WTC11 (cell line): ENCODE measurements at regions not wholly inside any gene's neighbourhood (a gene's known extent, or its start where the extent isn't known, plus 50 kb on each side); places are given as distances from the start of the nearest gene placed in this dataset.

Experiments used
- ATAC-seq: fragments of 200-7000 bp; cut with Tn5 transposase; 2 replicates; pipeline ENCODE4 v1.10.0; 2021; ENCODE audit warnings: mild to moderate bottlenecking, moderate library complexity
- CTCF ChIA-PET: fragments of 300-600 bp; sonication (Branson Sonifier 250); formaldehyde crosslinking; loops from one replicate; lab custom pipeline; 2021; ENCODE audit warnings: antibody characterized with exemption; lab: Charles Lee
- POLR2A ChIA-PET: fragments of 350-600 bp; sonication (Branson Sonifier 250); formaldehyde crosslinking; loops from one replicate; lab custom pipeline; 2021; ENCODE audit warnings: antibody characterized with exemption; lab: Charles Lee
- DNase-seq: peaks from one replicate; pipeline ENCODE4 v3.0.0; 2021; ENCODE audit warnings: low spot score
- H3K27ac Mint-ChIP-seq: 2 replicates; pipeline ENCODE4 v1.8.0; 2021; ENCODE audit warnings: mixed read lengths
- H3K27me3 Mint-ChIP-seq: 2 replicates; pipeline ENCODE4 v1.8.0; 2021; ENCODE audit warnings: low read depth, mild to moderate bottlenecking, moderate library complexity, mixed read lengths
- H3K36me3 Mint-ChIP-seq: 2 replicates; pipeline ENCODE4 v1.8.0; 2021; ENCODE audit warnings: mixed read lengths
- H3K4me1 Mint-ChIP-seq: 2 replicates; pipeline ENCODE4 v1.8.0; 2022; ENCODE audit warnings: mixed read lengths
- H3K4me3 Mint-ChIP-seq: 2 replicates; pipeline ENCODE4 v1.8.0; 2021; ENCODE audit warnings: mild to moderate bottlenecking, moderate library complexity, mixed read lengths
- H3K9me3 Mint-ChIP-seq: 2 replicates; pipeline ENCODE4 v1.8.0; 2021; ENCODE audit warnings: mixed read lengths
- ATF1 ChIP-seq: sonication (generic); formaldehyde crosslinking; IDR thresholded peaks from 2 replicates; pipeline ENCODE4 v1.8.1; 2023; ENCODE audit warnings: mild to moderate bottlenecking, moderate library complexity, missing genetic modification reagents
- CBFB ChIP-seq: sonication (generic); formaldehyde crosslinking; IDR thresholded peaks from 2 replicates; pipeline ENCODE4 v1.8.1; 2022; ENCODE audit warnings: mild to moderate bottlenecking, low read depth, missing genetic modification reagents
- CREB1 ChIP-seq: sonication (generic); formaldehyde crosslinking; IDR thresholded peaks from 2 replicates; pipeline ENCODE4 v1.8.0; 2023; ENCODE audit warnings: mild to moderate bottlenecking, missing genetic modification reagents
- ELF4 ChIP-seq: sonication (generic); formaldehyde crosslinking; IDR thresholded peaks from 2 replicates; pipeline ENCODE4 v1.8.1; 2022; ENCODE audit warnings: low read depth, mild to moderate bottlenecking, moderate library complexity, missing genetic modification reagents
- FOXJ3 ChIP-seq: sonication (generic); formaldehyde crosslinking; IDR thresholded peaks from 2 replicates; pipeline ENCODE4 v1.9.0; 2021; ENCODE audit warnings: missing genetic modification reagents, mild to moderate bottlenecking, borderline replicate concordance
- GABPB1 ChIP-seq: sonication (generic); formaldehyde crosslinking; IDR thresholded peaks from 2 replicates; pipeline ENCODE4 v1.8.1; 2023; ENCODE audit warnings: mild to moderate bottlenecking, missing genetic modification reagents
- IRF2 ChIP-seq: sonication (generic); formaldehyde crosslinking; IDR thresholded peaks from 2 replicates; pipeline ENCODE4 v1.8.0; 2022; ENCODE audit warnings: low read depth, missing genetic modification reagents, borderline replicate concordance
- MAX ChIP-seq: sonication (generic); formaldehyde crosslinking; IDR thresholded peaks from 2 replicates; pipeline ENCODE4 v1.8.0; 2022; ENCODE audit warnings: mild to moderate bottlenecking, missing genetic modification reagents
- NFATC4 ChIP-seq: fragments of 250-450 bp; sonication (Bioruptor Pico); IDR thresholded peaks from 2 replicates; pipeline ENCODE4 v1.9.0; 2021; ENCODE audit warnings: mild to moderate bottlenecking
- NFYB ChIP-seq: sonication (generic); formaldehyde crosslinking; conservative IDR thresholded peaks from 2 replicates; pipeline ENCODE4 v1.8.0; 2022; ENCODE audit warnings: low read depth, missing genetic modification reagents
- PRDM15 ChIP-seq: sonication (generic); formaldehyde crosslinking; IDR thresholded peaks from 2 replicates; pipeline ENCODE4 v1.8.0; 2022; ENCODE audit warnings: missing genetic modification reagents
- RORB ChIP-seq: fragments of 250-450 bp; sonication (Bioruptor Pico); IDR thresholded peaks from 2 replicates; pipeline ENCODE4 v1.9.0; 2021; ENCODE audit warnings: mild to moderate bottlenecking
- SOX15 ChIP-seq: fragments of 250-450 bp; sonication (Bioruptor Pico); IDR thresholded peaks from 2 replicates; pipeline ENCODE4 v1.9.0; 2021; ENCODE audit warnings: mild to moderate bottlenecking
- SP1 ChIP-seq: sonication (generic); formaldehyde crosslinking; conservative IDR thresholded peaks from 2 replicates; pipeline ENCODE4 v1.8.1; 2022; ENCODE audit warnings: missing genetic modification reagents
- TEAD1 ChIP-seq: sonication (generic); formaldehyde crosslinking; IDR thresholded peaks from 2 replicates; pipeline ENCODE4 v1.8.0; 2022; ENCODE audit warnings: mild to moderate bottlenecking, missing genetic modification reagents
- TEAD4 ChIP-seq: sonication (generic); formaldehyde crosslinking; IDR thresholded peaks from 2 replicates; pipeline ENCODE4 v1.8.0; 2022; ENCODE audit warnings: mild to moderate bottlenecking, missing genetic modification reagents
- USF2 ChIP-seq: sonication (generic); formaldehyde crosslinking; IDR thresholded peaks from 2 replicates; pipeline ENCODE4 v1.8.1; 2023; ENCODE audit warnings: mild to moderate bottlenecking, missing genetic modification reagents, moderate library complexity
- ZNF138 ChIP-seq: sonication (generic); formaldehyde crosslinking; conservative IDR thresholded peaks from 2 replicates; pipeline ENCODE4 v1.8.1; 2022; ENCODE audit warnings: mild to moderate bottlenecking, moderate library complexity, missing genetic modification reagents
- ZNF232 ChIP-seq: sonication (generic); formaldehyde crosslinking; IDR thresholded peaks from 2 replicates; pipeline ENCODE4 v1.8.0; 2022; ENCODE audit warnings: mild to moderate bottlenecking, missing genetic modification reagents
- ZNF263 ChIP-seq: sonication (generic); formaldehyde crosslinking; IDR thresholded peaks from 2 replicates; pipeline ENCODE4 v1.8.1; 2022; ENCODE audit warnings: low read depth, mild to moderate bottlenecking, moderate library complexity, missing genetic modification reagents
- ZNF396 ChIP-seq: fragments of 250-450 bp; sonication (Bioruptor Pico); IDR thresholded peaks from 2 replicates; pipeline ENCODE4 v1.8.0; 2021; ENCODE audit warnings: mild to moderate bottlenecking, moderate library complexity, borderline replicate concordance
- TF ChIP-seq, protein P1 (sequence below): sonication (generic); formaldehyde crosslinking; IDR thresholded peaks from 2 replicates; pipeline ENCODE4 v1.8.0; 2023; ENCODE audit warnings: missing genetic modification reagents
- TF ChIP-seq, protein P2 (sequence below): sonication (generic); formaldehyde crosslinking; IDR thresholded peaks from 2 replicates; pipeline ENCODE4 v1.8.0; 2023; ENCODE audit warnings: mild to moderate bottlenecking, missing genetic modification reagents
- TF ChIP-seq, protein P3 (sequence below): fragments of 250-450 bp; sonication (Bioruptor Pico); IDR thresholded peaks from 2 replicates; pipeline ENCODE4 v1.9.0; 2021; ENCODE audit warnings: mild to moderate bottlenecking
- TF ChIP-seq, protein P4 (sequence below): sonication (generic); formaldehyde crosslinking; IDR thresholded peaks from 2 replicates; pipeline ENCODE4 v1.8.1; 2022; ENCODE audit warnings: low read depth, missing genetic modification reagents, borderline replicate concordance

GRCh38 chr2:226020956-226021355 is 621.4 kb downstream of the NYAP2 start:
- DNase-seq (no peak), ATAC-seq (no peak)
- peaks cover 35% of the 10 kb centered on the region for H3K36me3 Mint-ChIP-seq
- ChIA-PET POLR2A (no interaction called here), CTCF (no interaction called here)
- peaks cover 44% of the 10 kb centered on the region for H3K9me3 Mint-ChIP-seq
- H3K4me1 Mint-ChIP-seq = peaks cover 8% of the 10 kb centered on the region
- no peaks in the 10 kb centered on the region for H3K27me3 Mint-ChIP-seq
- no peak overlapping the region for H3K4me3 Mint-ChIP-seq
- H3K27ac Mint-ChIP-seq = no peak overlapping the region
- TF ChIP-seq SP1 (CRISPR knock-in tag) = no peak
- TF ChIP-seq TEAD1 = no peak
- no peak for TF ChIP-seq USF2 (CRISPR knock-in tag)
- no peak for TF ChIP-seq ZNF232
- TF ChIP-seq, protein P1, sequence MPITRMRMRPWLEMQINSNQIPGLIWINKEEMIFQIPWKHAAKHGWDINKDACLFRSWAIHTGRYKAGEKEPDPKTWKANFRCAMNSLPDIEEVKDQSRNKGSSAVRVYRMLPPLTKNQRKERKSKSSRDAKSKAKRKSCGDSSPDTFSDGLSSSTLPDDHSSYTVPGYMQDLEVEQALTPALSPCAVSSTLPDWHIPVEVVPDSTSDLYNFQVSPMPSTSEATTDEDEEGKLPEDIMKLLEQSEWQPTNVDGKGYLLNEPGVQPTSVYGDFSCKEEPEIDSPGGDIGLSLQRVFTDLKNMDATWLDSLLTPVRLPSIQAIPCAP (CRISPR knock-in tag) = no peak
- no peak for TF ChIP-seq GABPB1 (CRISPR knock-in tag)
- TF ChIP-seq, protein P2, sequence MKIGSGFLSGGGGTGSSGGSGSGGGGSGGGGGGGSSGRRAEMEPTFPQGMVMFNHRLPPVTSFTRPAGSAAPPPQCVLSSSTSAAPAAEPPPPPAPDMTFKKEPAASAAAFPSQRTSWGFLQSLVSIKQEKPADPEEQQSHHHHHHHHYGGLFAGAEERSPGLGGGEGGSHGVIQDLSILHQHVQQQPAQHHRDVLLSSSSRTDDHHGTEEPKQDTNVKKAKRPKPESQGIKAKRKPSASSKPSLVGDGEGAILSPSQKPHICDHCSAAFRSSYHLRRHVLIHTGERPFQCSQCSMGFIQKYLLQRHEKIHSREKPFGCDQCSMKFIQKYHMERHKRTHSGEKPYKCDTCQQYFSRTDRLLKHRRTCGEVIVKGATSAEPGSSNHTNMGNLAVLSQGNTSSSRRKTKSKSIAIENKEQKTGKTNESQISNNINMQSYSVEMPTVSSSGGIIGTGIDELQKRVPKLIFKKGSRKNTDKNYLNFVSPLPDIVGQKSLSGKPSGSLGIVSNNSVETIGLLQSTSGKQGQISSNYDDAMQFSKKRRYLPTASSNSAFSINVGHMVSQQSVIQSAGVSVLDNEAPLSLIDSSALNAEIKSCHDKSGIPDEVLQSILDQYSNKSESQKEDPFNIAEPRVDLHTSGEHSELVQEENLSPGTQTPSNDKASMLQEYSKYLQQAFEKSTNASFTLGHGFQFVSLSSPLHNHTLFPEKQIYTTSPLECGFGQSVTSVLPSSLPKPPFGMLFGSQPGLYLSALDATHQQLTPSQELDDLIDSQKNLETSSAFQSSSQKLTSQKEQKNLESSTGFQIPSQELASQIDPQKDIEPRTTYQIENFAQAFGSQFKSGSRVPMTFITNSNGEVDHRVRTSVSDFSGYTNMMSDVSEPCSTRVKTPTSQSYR (CRISPR knock-in tag) = no peak
- no peak for TF ChIP-seq CBFB
- TF ChIP-seq PRDM15 (CRISPR knock-in tag) = no peak
- TF ChIP-seq, protein P3, sequence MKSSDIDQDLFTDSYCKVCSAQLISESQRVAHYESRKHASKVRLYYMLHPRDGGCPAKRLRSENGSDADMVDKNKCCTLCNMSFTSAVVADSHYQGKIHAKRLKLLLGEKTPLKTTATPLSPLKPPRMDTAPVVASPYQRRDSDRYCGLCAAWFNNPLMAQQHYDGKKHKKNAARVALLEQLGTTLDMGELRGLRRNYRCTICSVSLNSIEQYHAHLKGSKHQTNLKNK (CRISPR knock-in tag) = no peak

GRCh38 chr2:226020176-226020575 is 620.7 kb downstream of the NYAP2 start:
- TF ChIP-seq RORB (CRISPR knock-in tag) (no peak), CREB1 (CRISPR knock-in tag) (no peak), ZNF138 (CRISPR knock-in tag) (no peak), ELF4 (CRISPR knock-in tag) (no peak), ATF1 (no peak), GABPB1 (CRISPR knock-in tag) (peak; percentile 89), IRF2 (no peak)
- H3K4me1 Mint-ChIP-seq = peaks cover 9% of the 10 kb centered on the region
- H3K4me3 Mint-ChIP-seq = no peak overlapping the region
- H3K27ac Mint-ChIP-seq = no peak overlapping the region
- ChIA-PET POLR2A (no interaction called here), CTCF (no interaction called here)
- peaks cover 35% of the 10 kb centered on the region for H3K36me3 Mint-ChIP-seq
- DNase-seq = no peak
- H3K27me3 Mint-ChIP-seq = no peaks in the 10 kb centered on the region
- ATAC-seq = no peak
- H3K9me3 Mint-ChIP-seq = peaks cover 44% of the 10 kb centered on the region

GRCh38 chr2:226018641-226019040 is 619.1 kb downstream of the NYAP2 start:
- no peak overlapping the region for H3K4me3 Mint-ChIP-seq
- no peak overlapping the region for H3K27ac Mint-ChIP-seq
- ChIA-PET POLR2A (no interaction called here), CTCF (no interaction called here)
- ATAC-seq (no peak), DNase-seq (no peak)
- H3K4me1 Mint-ChIP-seq = peaks cover 9% of the 10 kb centered on the region
- H3K9me3 Mint-ChIP-seq = peaks cover 37% of the 10 kb centered on the region
- peaks cover 28% of the 10 kb centered on the region for H3K36me3 Mint-ChIP-seq
- H3K27me3 Mint-ChIP-seq = no peaks in the 10 kb centered on the region
- TF ChIP-seq, protein P4, sequence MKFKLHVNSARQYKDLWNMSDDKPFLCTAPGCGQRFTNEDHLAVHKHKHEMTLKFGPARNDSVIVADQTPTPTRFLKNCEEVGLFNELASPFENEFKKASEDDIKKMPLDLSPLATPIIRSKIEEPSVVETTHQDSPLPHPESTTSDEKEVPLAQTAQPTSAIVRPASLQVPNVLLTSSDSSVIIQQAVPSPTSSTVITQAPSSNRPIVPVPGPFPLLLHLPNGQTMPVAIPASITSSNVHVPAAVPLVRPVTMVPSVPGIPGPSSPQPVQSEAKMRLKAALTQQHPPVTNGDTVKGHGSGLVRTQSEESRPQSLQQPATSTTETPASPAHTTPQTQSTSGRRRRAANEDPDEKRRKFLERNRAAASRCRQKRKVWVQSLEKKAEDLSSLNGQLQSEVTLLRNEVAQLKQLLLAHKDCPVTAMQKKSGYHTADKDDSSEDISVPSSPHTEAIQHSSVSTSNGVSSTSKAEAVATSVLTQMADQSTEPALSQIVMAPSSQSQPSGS (CRISPR knock-in tag) = no peak
- TF ChIP-seq ZNF396 (no peak), ZNF263 (CRISPR knock-in tag) (no peak), FOXJ3 (no peak), CBFB (no peak), NFYB (CRISPR knock-in tag) (no peak), TEAD4 (CRISPR knock-in tag) (no peak), NFATC4 (CRISPR knock-in tag) (no peak), MAX (CRISPR knock-in tag) (no peak), SOX15 (CRISPR knock-in tag) (no peak)
- TF ChIP-seq, protein P3 (CRISPR knock-in tag) = no peak
